HEK293 (cell line): ENCODE measurements at regions not wholly inside any gene's neighbourhood (a gene's known extent, or its start where the extent isn't known, plus 50 kb on each side); places are given as distances from the start of the nearest gene placed in this dataset.

Source experiments
- CTCF ChIA-PET: fragments of 350-600 bp; formaldehyde crosslinking; extraction: SDS; loops from one replicate; lab custom pipeline; 2021; ENCODE audit warnings: antibody characterized with exemption; lab: Yijun Ruan, JAX
- POLR2A ChIA-PET: fragments of 300-600 bp; formaldehyde crosslinking; extraction: SDS; loops from one replicate; lab custom pipeline; 2020; ENCODE audit warnings: antibody characterized with exemption, inconsistent platforms; lab: Yijun Ruan, JAX
- H3K27ac ChIP-seq: fragments of 200-500 bp; sonication (Bioruptor generic); 2 replicates; pipeline ENCODE4 v1.5.1; 2014; ENCODE audit warnings: low read depth, low read length, control low read depth, inconsistent platforms; ENCODE audit errors: extremely low read depth
- H3K36me3 ChIP-seq, 2 experiments: fragments of 200-500 bp in 1 of 2; sonication (Bioruptor generic) in 1 of 2; 1 replicate in 1 of 2; 2 replicates in 1 of 2; pipeline ENCODE4 v1.5.1; 2014 to 2017; ENCODE audit warnings: inconsistent platforms in 2 of 2, low read length in 2 of 2; ENCODE audit not compliant: control insufficient read depth in 2 of 2, insufficient read depth in 1 of 2
- H3K4me1 ChIP-seq: fragments of 200-500 bp; sonication (Bioruptor generic); 2 replicates; pipeline ENCODE4 v1.5.1; 2014; ENCODE audit warnings: mild to moderate bottlenecking, low read length, inconsistent platforms; ENCODE audit not compliant: control insufficient read depth, insufficient read depth
- H3K4me3 ChIP-seq: 2 replicates; pipeline ENCODE4 v1.5.1; 2011; ENCODE audit warnings: low read depth, mild to moderate bottlenecking, control low read depth, low read length, moderate library complexity
- H3K9me3 ChIP-seq: fragments of 200-500 bp; sonication (Bioruptor generic); 2 replicates; pipeline ENCODE4 v1.5.1; 2014; ENCODE audit warnings: low read depth, low read length, inconsistent platforms; ENCODE audit not compliant: control insufficient read depth, insufficient read depth
- BCL11A ChIP-seq: fragments of 450-650 bp; formaldehyde crosslinking; IDR thresholded peaks from 2 replicates; pipeline ENCODE4 v1.5.1; 2016; ENCODE audit warnings: low read depth, missing biosample characterization, missing genetic modification characterization
- FEZF1 ChIP-seq: fragments of 450-650 bp; formaldehyde crosslinking; IDR thresholded peaks from 2 replicates; pipeline ENCODE4 v1.5.1; 2016; ENCODE audit warnings: missing biosample characterization, missing genetic modification characterization
- KLF16 ChIP-seq: fragments of 450-650 bp; formaldehyde crosslinking; IDR thresholded peaks from 2 replicates; pipeline ENCODE4 v1.5.1; 2017; ENCODE audit warnings: missing biosample characterization, missing genetic modification characterization
- REPIN1 ChIP-seq: fragments of 450-650 bp; formaldehyde crosslinking; IDR thresholded peaks from 2 replicates; pipeline ENCODE4 v1.5.1; 2017; ENCODE audit warnings: missing biosample characterization, missing genetic modification characterization, low read depth
- ZEB2 ChIP-seq: fragments of 450-650 bp; formaldehyde crosslinking; IDR thresholded peaks from 2 replicates; pipeline ENCODE4 v1.5.1; 2016; ENCODE audit warnings: missing biosample characterization, missing genetic modification characterization
- ZFP3 ChIP-seq: fragments of 450-650 bp; formaldehyde crosslinking; IDR thresholded peaks from 2 replicates; pipeline ENCODE4 v1.5.1; 2016; ENCODE audit warnings: low read depth, missing biosample characterization, missing genetic modification characterization
- ZNF211 ChIP-seq: fragments of 450-650 bp; formaldehyde crosslinking; IDR thresholded peaks from 2 replicates; pipeline ENCODE4 v1.5.1; 2016; ENCODE audit warnings: low read depth, missing biosample characterization, missing genetic modification characterization
- ZNF510 ChIP-seq: fragments of 450-650 bp; formaldehyde crosslinking; IDR thresholded peaks from 2 replicates; pipeline ENCODE4 v1.5.1; 2018; ENCODE audit warnings: mild to moderate bottlenecking, missing genetic modification characterization, missing biosample characterization; ENCODE audit not compliant: insufficient replicate concordance
- ZNF555 ChIP-seq: fragments of 450-650 bp; formaldehyde crosslinking; conservative IDR thresholded peaks from 2 replicates; pipeline ENCODE4 v1.5.1; 2017; ENCODE audit warnings: missing biosample characterization, mild to moderate bottlenecking, missing genetic modification characterization, inconsistent platforms
- ZNF561 ChIP-seq: fragments of 450-650 bp; IDR thresholded peaks from 2 replicates; pipeline ENCODE4 v1.5.1; 2018; ENCODE audit warnings: missing biosample characterization, missing genetic modification characterization, borderline replicate concordance
- ZNF610 ChIP-seq: fragments of 450-650 bp; formaldehyde crosslinking; IDR thresholded peaks from 2 replicates; pipeline ENCODE4 v1.5.1; 2016; ENCODE audit warnings: missing biosample characterization, missing genetic modification characterization, borderline replicate concordance
- ZNF658 ChIP-seq: fragments of 450-650 bp; formaldehyde crosslinking; IDR thresholded peaks from 2 replicates; pipeline ENCODE4; 2016; ENCODE audit warnings: missing biosample characterization, missing genetic modification characterization
- ZNF660 ChIP-seq: fragments of 450-650 bp; IDR thresholded peaks from 2 replicates; pipeline ENCODE4 v1.5.1; 2018; ENCODE audit warnings: missing biosample characterization, mild to moderate bottlenecking, missing genetic modification characterization
- ZSCAN16 ChIP-seq: fragments of 450-650 bp; formaldehyde crosslinking; IDR thresholded peaks from 2 replicates; pipeline ENCODE4 v1.5.1; 2016; ENCODE audit warnings: missing biosample characterization, missing genetic modification characterization
- TF ChIP-seq, protein P1 (sequence below): fragments of 450-650 bp; formaldehyde crosslinking; IDR thresholded peaks from 2 replicates; pipeline ENCODE4 v1.5.1; 2017; ENCODE audit warnings: missing biosample characterization, missing genetic modification characterization
- TF ChIP-seq, protein P2 (sequence below): fragments of 450-650 bp; formaldehyde crosslinking; IDR thresholded peaks from 2 replicates; pipeline ENCODE4 v1.5.1; 2016; ENCODE audit warnings: missing biosample characterization, missing genetic modification characterization
- TF ChIP-seq, protein P3 (sequence below): fragments of 450-650 bp; formaldehyde crosslinking; conservative IDR thresholded peaks from 2 replicates; pipeline ENCODE4 v1.5.1; 2016; ENCODE audit warnings: low read depth, missing biosample characterization, missing genetic modification characterization
- TF ChIP-seq, protein P4 (sequence below): fragments of 450-650 bp; formaldehyde crosslinking; IDR thresholded peaks from 2 replicates; pipeline ENCODE4 v1.5.1; 2016; ENCODE audit warnings: missing biosample characterization, missing genetic modification characterization
- TF ChIP-seq, protein P5 (sequence below): fragments of 450-650 bp; formaldehyde crosslinking; IDR thresholded peaks from 2 replicates; pipeline ENCODE4 v1.5.1; 2016; ENCODE audit warnings: missing biosample characterization, missing genetic modification characterization
- TF ChIP-seq, protein P6 (sequence below): fragments of 450-650 bp; formaldehyde crosslinking; IDR thresholded peaks from 2 replicates; pipeline ENCODE4 v1.5.1; 2016; ENCODE audit warnings: missing biosample characterization, missing genetic modification characterization
- TF ChIP-seq, protein P7 (sequence below): fragments of 450-650 bp; formaldehyde crosslinking; IDR thresholded peaks from 2 replicates; pipeline ENCODE4 v1.5.1; 2016; ENCODE audit warnings: missing biosample characterization, missing genetic modification characterization, low read depth

DNA sequence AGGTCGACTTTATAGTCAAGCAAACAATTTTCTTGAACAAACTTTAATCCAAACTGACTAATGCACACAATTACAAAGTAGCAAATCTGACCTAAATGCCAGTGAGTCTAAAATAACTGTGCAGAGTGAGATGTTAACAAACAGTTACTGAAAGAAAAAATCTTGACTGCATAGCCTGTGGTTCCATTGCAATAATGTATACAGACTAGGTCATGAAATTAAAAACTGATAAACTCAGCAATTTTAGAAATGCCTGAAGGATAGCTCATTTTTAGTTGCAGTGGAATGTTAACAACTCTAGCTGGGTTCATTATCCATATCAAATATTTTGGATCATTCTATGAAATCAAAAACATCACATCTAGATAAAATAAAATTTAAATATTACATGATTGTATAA lies 73.4 kb upstream of the CDH12 start:
- no peak overlapping the region for H3K27ac ChIP-seq
- no peak overlapping the region for H3K4me3 ChIP-seq
- H3K9me3 ChIP-seq, result no peaks in the 10 kb centered on the region
- TF ChIP-seq ZNF610 (tag by site-specific recombination), result no peak
- TF ChIP-seq, protein P1, sequence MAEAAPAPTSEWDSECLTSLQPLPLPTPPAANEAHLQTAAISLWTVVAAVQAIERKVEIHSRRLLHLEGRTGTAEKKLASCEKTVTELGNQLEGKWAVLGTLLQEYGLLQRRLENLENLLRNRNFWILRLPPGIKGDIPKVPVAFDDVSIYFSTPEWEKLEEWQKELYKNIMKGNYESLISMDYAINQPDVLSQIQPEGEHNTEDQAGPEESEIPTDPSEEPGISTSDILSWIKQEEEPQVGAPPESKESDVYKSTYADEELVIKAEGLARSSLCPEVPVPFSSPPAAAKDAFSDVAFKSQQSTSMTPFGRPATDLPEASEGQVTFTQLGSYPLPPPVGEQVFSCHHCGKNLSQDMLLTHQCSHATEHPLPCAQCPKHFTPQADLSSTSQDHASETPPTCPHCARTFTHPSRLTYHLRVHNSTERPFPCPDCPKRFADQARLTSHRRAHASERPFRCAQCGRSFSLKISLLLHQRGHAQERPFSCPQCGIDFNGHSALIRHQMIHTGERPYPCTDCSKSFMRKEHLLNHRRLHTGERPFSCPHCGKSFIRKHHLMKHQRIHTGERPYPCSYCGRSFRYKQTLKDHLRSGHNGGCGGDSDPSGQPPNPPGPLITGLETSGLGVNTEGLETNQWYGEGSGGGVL (tag by site-specific recombination), result no peak
- TF ChIP-seq, protein P2, sequence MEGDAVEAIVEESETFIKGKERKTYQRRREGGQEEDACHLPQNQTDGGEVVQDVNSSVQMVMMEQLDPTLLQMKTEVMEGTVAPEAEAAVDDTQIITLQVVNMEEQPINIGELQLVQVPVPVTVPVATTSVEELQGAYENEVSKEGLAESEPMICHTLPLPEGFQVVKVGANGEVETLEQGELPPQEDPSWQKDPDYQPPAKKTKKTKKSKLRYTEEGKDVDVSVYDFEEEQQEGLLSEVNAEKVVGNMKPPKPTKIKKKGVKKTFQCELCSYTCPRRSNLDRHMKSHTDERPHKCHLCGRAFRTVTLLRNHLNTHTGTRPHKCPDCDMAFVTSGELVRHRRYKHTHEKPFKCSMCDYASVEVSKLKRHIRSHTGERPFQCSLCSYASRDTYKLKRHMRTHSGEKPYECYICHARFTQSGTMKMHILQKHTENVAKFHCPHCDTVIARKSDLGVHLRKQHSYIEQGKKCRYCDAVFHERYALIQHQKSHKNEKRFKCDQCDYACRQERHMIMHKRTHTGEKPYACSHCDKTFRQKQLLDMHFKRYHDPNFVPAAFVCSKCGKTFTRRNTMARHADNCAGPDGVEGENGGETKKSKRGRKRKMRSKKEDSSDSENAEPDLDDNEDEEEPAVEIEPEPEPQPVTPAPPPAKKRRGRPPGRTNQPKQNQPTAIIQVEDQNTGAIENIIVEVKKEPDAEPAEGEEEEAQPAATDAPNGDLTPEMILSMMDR (tag by site-specific recombination), result no peak
- TF ChIP-seq ZNF555 (tag by site-specific recombination), result no peak
- TF ChIP-seq ZEB2 (tag by site-specific recombination), result no peak
- TF ChIP-seq, protein P3, sequence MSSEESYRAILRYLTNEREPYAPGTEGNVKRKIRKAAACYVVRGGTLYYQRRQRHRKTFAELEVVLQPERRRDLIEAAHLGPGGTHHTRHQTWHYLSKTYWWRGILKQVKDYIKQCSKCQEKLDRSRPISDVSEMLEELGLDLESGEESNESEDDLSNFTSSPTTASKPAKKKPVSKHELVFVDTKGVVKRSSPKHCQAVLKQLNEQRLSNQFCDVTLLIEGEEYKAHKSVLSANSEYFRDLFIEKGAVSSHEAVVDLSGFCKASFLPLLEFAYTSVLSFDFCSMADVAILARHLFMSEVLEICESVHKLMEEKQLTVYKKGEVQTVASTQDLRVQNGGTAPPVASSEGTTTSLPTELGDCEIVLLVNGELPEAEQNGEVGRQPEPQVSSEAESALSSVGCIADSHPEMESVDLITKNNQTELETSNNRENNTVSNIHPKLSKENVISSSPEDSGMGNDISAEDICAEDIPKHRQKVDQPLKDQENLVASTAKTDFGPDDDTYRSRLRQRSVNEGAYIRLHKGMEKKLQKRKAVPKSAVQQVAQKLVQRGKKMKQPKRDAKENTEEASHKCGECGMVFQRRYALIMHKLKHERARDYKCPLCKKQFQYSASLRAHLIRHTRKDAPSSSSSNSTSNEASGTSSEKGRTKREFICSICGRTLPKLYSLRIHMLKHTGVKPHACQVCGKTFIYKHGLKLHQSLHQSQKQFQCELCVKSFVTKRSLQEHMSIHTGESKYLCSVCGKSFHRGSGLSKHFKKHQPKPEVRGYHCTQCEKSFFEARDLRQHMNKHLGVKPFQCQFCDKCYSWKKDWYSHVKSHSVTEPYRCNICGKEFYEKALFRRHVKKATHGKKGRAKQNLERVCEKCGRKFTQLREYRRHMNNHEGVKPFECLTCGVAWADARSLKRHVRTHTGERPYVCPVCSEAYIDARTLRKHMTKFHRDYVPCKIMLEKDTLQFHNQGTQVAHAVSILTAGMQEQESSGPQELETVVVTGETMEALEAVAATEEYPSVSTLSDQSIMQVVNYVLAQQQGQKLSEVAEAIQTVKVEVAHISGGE, result no peak
- no peak for TF ChIP-seq ZNF658
- no peak for TF ChIP-seq ZNF660
- TF ChIP-seq ZNF561 (tag by site-specific recombination), result no peak
- no peak for TF ChIP-seq ZNF211
- TF ChIP-seq ZSCAN16 (tag by site-specific recombination), result no peak
- TF ChIP-seq REPIN1, result no peak
- TF ChIP-seq FEZF1 (tag by site-specific recombination), result no peak
- TF ChIP-seq, protein P4, sequence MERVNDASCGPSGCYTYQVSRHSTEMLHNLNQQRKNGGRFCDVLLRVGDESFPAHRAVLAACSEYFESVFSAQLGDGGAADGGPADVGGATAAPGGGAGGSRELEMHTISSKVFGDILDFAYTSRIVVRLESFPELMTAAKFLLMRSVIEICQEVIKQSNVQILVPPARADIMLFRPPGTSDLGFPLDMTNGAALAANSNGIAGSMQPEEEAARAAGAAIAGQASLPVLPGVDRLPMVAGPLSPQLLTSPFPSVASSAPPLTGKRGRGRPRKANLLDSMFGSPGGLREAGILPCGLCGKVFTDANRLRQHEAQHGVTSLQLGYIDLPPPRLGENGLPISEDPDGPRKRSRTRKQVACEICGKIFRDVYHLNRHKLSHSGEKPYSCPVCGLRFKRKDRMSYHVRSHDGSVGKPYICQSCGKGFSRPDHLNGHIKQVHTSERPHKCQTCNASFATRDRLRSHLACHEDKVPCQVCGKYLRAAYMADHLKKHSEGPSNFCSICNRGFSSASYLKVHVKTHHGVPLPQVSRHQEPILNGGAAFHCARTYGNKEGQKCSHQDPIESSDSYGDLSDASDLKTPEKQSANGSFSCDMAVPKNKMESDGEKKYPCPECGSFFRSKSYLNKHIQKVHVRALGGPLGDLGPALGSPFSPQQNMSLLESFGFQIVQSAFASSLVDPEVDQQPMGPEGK (tag by site-specific recombination), result no peak
- no peaks in the 10 kb centered on the region for H3K36me3 ChIP-seq
- ChIA-PET POLR2A (no interaction called here), CTCF (no interaction called here)
- no peaks in the 10 kb centered on the region for H3K4me1 ChIP-seq

DNA sequence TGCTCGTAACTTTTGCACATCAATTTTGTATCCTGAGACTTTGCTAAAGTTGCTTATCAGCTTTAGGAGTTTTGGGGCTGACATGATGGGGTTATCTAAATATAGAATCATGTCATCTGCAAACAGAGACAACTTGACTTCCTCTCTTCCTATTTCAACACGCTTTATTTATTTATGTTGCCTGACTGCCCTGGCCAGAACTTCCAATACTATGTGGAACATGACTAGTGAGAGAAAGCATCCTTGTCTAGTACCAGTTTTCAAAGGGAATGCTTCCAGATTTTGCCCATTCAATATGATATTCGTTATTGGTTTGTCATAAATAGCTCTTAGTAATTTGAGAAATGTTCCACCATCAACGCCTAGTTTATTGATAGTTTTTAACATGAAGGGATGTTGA lies 65.4 kb upstream of the CDH12 start:
- H3K27ac ChIP-seq, result no peak overlapping the region
- CTCF ChIA-PET, result no interaction called here
- no peaks in the 10 kb centered on the region for H3K9me3 ChIP-seq
- no peaks in the 10 kb centered on the region for H3K4me1 ChIP-seq
- no peaks in the 10 kb centered on the region for H3K36me3 ChIP-seq
- H3K4me3 ChIP-seq, result no peak overlapping the region
- POLR2A ChIA-PET, result no interaction called here
- TF ChIP-seq KLF16 (tag by site-specific recombination) (no peak), ZNF510 (tag by site-specific recombination) (no peak), ZFP3 (no peak), BCL11A (tag by site-specific recombination) (no peak), ZNF610 (tag by site-specific recombination) (no peak)
- TF ChIP-seq, protein P5, sequence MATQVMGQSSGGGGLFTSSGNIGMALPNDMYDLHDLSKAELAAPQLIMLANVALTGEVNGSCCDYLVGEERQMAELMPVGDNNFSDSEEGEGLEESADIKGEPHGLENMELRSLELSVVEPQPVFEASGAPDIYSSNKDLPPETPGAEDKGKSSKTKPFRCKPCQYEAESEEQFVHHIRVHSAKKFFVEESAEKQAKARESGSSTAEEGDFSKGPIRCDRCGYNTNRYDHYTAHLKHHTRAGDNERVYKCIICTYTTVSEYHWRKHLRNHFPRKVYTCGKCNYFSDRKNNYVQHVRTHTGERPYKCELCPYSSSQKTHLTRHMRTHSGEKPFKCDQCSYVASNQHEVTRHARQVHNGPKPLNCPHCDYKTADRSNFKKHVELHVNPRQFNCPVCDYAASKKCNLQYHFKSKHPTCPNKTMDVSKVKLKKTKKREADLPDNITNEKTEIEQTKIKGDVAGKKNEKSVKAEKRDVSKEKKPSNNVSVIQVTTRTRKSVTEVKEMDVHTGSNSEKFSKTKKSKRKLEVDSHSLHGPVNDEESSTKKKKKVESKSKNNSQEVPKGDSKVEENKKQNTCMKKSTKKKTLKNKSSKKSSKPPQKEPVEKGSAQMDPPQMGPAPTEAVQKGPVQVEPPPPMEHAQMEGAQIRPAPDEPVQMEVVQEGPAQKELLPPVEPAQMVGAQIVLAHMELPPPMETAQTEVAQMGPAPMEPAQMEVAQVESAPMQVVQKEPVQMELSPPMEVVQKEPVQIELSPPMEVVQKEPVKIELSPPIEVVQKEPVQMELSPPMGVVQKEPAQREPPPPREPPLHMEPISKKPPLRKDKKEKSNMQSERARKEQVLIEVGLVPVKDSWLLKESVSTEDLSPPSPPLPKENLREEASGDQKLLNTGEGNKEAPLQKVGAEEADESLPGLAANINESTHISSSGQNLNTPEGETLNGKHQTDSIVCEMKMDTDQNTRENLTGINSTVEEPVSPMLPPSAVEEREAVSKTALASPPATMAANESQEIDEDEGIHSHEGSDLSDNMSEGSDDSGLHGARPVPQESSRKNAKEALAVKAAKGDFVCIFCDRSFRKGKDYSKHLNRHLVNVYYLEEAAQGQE (tag by site-specific recombination), result no peak
- TF ChIP-seq, protein P6, sequence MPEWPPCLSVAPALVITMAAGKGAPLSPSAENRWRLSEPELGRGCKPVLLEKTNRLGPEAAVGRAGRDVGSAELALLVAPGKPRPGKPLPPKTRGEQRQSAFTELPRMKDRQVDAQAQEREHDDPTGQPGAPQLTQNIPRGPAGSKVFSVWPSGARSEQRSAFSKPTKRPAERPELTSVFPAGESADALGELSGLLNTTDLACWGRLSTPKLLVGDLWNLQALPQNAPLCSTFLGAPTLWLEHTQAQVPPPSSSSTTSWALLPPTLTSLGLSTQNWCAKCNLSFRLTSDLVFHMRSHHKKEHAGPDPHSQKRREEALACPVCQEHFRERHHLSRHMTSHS (tag by site-specific recombination), result no peak
- TF ChIP-seq, protein P7, sequence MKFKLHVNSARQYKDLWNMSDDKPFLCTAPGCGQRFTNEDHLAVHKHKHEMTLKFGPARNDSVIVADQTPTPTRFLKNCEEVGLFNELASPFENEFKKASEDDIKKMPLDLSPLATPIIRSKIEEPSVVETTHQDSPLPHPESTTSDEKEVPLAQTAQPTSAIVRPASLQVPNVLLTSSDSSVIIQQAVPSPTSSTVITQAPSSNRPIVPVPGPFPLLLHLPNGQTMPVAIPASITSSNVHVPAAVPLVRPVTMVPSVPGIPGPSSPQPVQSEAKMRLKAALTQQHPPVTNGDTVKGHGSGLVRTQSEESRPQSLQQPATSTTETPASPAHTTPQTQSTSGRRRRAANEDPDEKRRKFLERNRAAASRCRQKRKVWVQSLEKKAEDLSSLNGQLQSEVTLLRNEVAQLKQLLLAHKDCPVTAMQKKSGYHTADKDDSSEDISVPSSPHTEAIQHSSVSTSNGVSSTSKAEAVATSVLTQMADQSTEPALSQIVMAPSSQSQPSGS, result no peak
